H1 (cell line): ENCODE measurements at regions not wholly inside any gene's neighbourhood (a gene's known extent, or its start where the extent isn't known, plus 50 kb on each side); places are given as distances from the start of the nearest gene placed in this dataset.

Experiments
- CBX5 ChIP-seq: fragments of 300-800, 300-1000 bp; sonication (generic); IDR thresholded peaks from 2 replicates; pipeline ENCODE4 v1.7.1; 2016; ENCODE audit warnings: antibody characterized with exemption, low read length, low read depth
- CHD2 ChIP-seq: IDR thresholded peaks from 2 replicates; pipeline ENCODE4 v1.6.1; 2012; ENCODE audit warnings: low read length, improper control_type of control experiment
- CHD7 ChIP-seq: fragments of 300-600 bp; sonication (generic); IDR thresholded peaks from 2 replicates; pipeline ENCODE4 v1.7.1; 2012; ENCODE audit warnings: low read length, moderate library complexity, mild to moderate bottlenecking, inconsistent platforms; ENCODE audit not compliant: insufficient replicate concordance
- CREB1 ChIP-seq: IDR thresholded peaks from 2 replicates; pipeline ENCODE4 v1.6.1; 2012; ENCODE audit warnings: inconsistent platforms
- CTBP2 ChIP-seq: IDR thresholded peaks from 2 replicates; pipeline ENCODE4 v1.7.0; 2011; ENCODE audit warnings: borderline replicate concordance, mild to moderate bottlenecking, moderate library complexity, mixed read lengths, low read length; ENCODE audit not compliant: insufficient read depth, insufficient read length
- E2F6 ChIP-seq: IDR thresholded peaks from 2 replicates; pipeline ENCODE4 v1.6.1; 2012; ENCODE audit warnings: inconsistent platforms
- KDM4A ChIP-seq: IDR thresholded peaks from one replicate; pipeline ENCODE4 v1.7.1; 2012; ENCODE audit warnings: low read depth, mild to moderate bottlenecking, moderate library complexity, low read length, inconsistent platforms; ENCODE audit not compliant: severe bottlenecking
- KDM5A ChIP-seq: fragments of 200-600 bp; IDR thresholded peaks from 2 replicates; pipeline ENCODE4 v1.7.1; 2012; ENCODE audit warnings: mild to moderate bottlenecking, low read length, inconsistent platforms, mixed read lengths
- NANOG ChIP-seq: IDR thresholded peaks from 2 replicates; pipeline ENCODE4 v1.6.1; 2011; ENCODE audit warnings: low read length, low read depth, mild to moderate bottlenecking, inconsistent platforms; ENCODE audit not compliant: insufficient read depth, poor library complexity, severe bottlenecking

- no peak for TF ChIP-seq CHD7
- no peak for TF ChIP-seq KDM5A
- TF ChIP-seq E2F6 = no peak
- no peak for TF ChIP-seq KDM4A
- TF ChIP-seq NANOG = no peak
- no peak for TF ChIP-seq CBX5
- no peak for TF ChIP-seq CHD2
- no peak for TF ChIP-seq CTBP2
- no peak for TF ChIP-seq CREB1
Measured at GRCh38 chr10:4354382-4354812, 471.6 kb upstream of the AKR1E2 start (continued).
